CD4-positive, CD25-positive, alpha-beta regulatory T cell (primary cell): ENCODE measurements at regions not wholly inside any gene's neighbourhood (a gene's known extent, or its start where the extent isn't known, plus 50 kb on each side); places are given as distances from the start of the nearest gene placed in this dataset.

ENCODE experiments used
- ATAC-seq, 2 donors: fragments of 150-1000 bp; cut with Tn5 transposase; one replicate each; pipeline ENCODE4 v1.10.0; 2021; ENCODE audit warnings: low read depth in 2 of 2, moderate number of reproducible peaks in 2 of 2, moderate library complexity in 1 of 2
- DNase-seq, 3 donors: peaks; one replicate each; pipeline versions ENCODE4 v3.0.0 to v3.0.0-alpha.2; 2012 to 2022; ENCODE audit warnings: mixed read lengths in 1 of 3
- H3K27ac ChIP-seq: one replicate; pipeline ENCODE4 v1.7.0; 2013; ENCODE audit warnings: mild to moderate bottlenecking, low read length; ENCODE audit not compliant: insufficient read depth, poor library complexity, severe bottlenecking
- H3K27me3 ChIP-seq: one replicate; pipeline ENCODE4 v1.7.0; 2013; ENCODE audit warnings: low read length; ENCODE audit not compliant: control insufficient read depth, insufficient read depth
- H3K36me3 ChIP-seq: one replicate; pipeline ENCODE4 v1.7.0; 2013; ENCODE audit warnings: mild to moderate bottlenecking, low read length, moderate library complexity; ENCODE audit not compliant: control insufficient read depth, insufficient read depth
- H3K4me1 ChIP-seq: 2 replicates; pipeline ENCODE4 v1.7.0; 2013; ENCODE audit warnings: mild to moderate bottlenecking, low read length; ENCODE audit not compliant: insufficient read depth, control insufficient read depth, poor library complexity, severe bottlenecking
- H3K4me3 ChIP-seq: one replicate; pipeline ENCODE4 v1.7.0; 2013; ENCODE audit warnings: low read depth, mild to moderate bottlenecking, low read length, moderate library complexity
- H3K9me3 ChIP-seq, 2 experiments: 1 replicate in 1 of 2; 2 replicates in 1 of 2; pipeline ENCODE4 v1.7.0; 2013; ENCODE audit warnings: low read length in 2 of 2, mild to moderate bottlenecking in 1 of 2, moderate library complexity in 1 of 2; ENCODE audit not compliant: control insufficient read depth in 2 of 2
- H3K27ac Mint-ChIP-seq, 3 donors: one replicate each; pipeline ENCODE4 v1.8.0; 2020 to 2022; ENCODE audit warnings: mild to moderate bottlenecking in 3 of 3, mixed read lengths in 3 of 3, moderate library complexity in 2 of 3
- H3K27me3 Mint-ChIP-seq: one replicate; pipeline ENCODE4 v1.8.0; 2022; ENCODE audit warnings: mild to moderate bottlenecking, mixed read lengths
- H3K36me3 Mint-ChIP-seq: one replicate; pipeline ENCODE4 v1.8.0; 2020; ENCODE audit warnings: mixed read lengths
- H3K4me1 Mint-ChIP-seq, 4 donors: one replicate each; pipeline ENCODE4 v1.8.0; 2020 to 2022; ENCODE audit warnings: mixed read lengths in 4 of 4, mild to moderate bottlenecking in 1 of 4
- H3K4me3 Mint-ChIP-seq, 4 donors: one replicate each; pipeline ENCODE4 v1.8.0; 2020 to 2022; ENCODE audit warnings: mild to moderate bottlenecking in 4 of 4, mixed read lengths in 4 of 4, moderate library complexity in 3 of 4
- H3K9me3 Mint-ChIP-seq, 7 donors: one replicate each; pipeline ENCODE4 v1.8.0; 2020 to 2022; ENCODE audit warnings: mixed read lengths in 7 of 7, mild to moderate bottlenecking in 3 of 7, moderate library complexity in 2 of 7

DNA sequence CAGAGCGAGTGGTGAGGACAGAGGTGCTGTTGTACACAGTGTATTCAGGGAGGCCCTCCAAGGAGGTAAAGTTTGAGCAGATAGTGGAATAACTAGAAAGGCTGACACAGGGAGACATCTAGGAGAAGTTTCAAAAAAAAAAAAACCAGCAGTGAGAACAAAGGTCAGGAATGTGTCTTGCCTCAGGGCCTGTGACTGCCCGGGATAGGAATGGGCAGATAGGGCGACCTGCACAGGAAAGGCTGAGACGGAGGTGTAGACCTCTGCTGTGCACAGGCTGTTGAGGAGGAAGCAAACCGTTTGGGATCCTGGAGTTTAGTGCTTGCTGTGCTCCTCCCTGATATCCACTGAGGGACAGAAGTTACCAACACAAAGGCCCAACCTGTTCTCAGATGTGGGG is 406.5 kb upstream of the B3GAT1 start:
- no peak overlapping the region for H3K27ac Mint-ChIP-seq
- no peak overlapping the region for H3K4me3 ChIP-seq
- no peaks in the 10 kb centered on the region for H3K36me3 Mint-ChIP-seq

DNA sequence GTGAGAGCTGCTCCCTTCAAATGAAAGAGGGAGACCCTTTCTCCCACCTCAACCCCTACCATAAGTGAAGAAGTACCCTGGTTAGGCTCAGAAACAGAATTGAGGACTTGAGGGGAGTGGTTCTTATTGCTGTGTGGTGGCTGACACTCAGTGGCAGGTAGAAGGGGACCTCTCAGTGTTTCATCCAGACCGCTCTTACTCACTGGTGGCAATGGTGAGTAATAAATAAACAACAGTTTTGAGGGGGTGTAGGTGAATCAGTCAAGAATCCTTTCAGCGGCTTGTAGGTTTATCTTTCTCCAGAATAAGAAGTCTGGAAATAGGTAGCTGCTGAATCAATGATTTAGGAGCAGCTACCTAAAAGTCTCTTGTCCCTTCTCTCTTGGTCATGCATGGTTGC is 403.4 kb upstream of the B3GAT1 start:
- peaks cover 0 to 3% (median 0%) of the 10 kb centered on the region in 7 donors for H3K9me3 Mint-ChIP-seq
- no peak overlapping the region for H3K4me3 ChIP-seq
- no peaks in the 10 kb centered on the region for H3K4me1 ChIP-seq
- ATAC-seq (no peak), DNase-seq (no peak)
- H3K36me3 ChIP-seq, result no peaks in the 10 kb centered on the region
- H3K4me3 Mint-ChIP-seq, result no peak overlapping the region
- H3K4me1 Mint-ChIP-seq, result no peaks in the 10 kb centered on the region
- peaks cover 11% of the 10 kb centered on the region for H3K27me3 Mint-ChIP-seq
- H3K9me3 ChIP-seq, result no peaks in the 10 kb centered on the region
- no peak overlapping the region for H3K27ac ChIP-seq
- H3K36me3 Mint-ChIP-seq, result no peaks in the 10 kb centered on the region
- no peaks in the 10 kb centered on the region for H3K27me3 ChIP-seq
- H3K27ac Mint-ChIP-seq, result no peak overlapping the region

More for the DNA sequence above, 406.5 kb upstream of the B3GAT1 start:
- peaks cover 11% of the 10 kb centered on the region for H3K27me3 Mint-ChIP-seq
- Histone ChIP-seq H3K36me3 (no peaks in the 10 kb centered on the region), H3K4me1 (no peaks in the 10 kb centered on the region), H3K27me3 (no peaks in the 10 kb centered on the region), H3K27ac (no peak overlapping the region), H3K9me3 (no peaks in the 10 kb centered on the region)
- H3K9me3 Mint-ChIP-seq, result peaks cover 0 to 3% (median 0%) of the 10 kb centered on the region in 7 donors
- DNase-seq (no peak), ATAC-seq (no peak)
- H3K4me3 Mint-ChIP-seq, result no peak overlapping the region
- H3K4me1 Mint-ChIP-seq, result no peaks in the 10 kb centered on the region

DNA sequence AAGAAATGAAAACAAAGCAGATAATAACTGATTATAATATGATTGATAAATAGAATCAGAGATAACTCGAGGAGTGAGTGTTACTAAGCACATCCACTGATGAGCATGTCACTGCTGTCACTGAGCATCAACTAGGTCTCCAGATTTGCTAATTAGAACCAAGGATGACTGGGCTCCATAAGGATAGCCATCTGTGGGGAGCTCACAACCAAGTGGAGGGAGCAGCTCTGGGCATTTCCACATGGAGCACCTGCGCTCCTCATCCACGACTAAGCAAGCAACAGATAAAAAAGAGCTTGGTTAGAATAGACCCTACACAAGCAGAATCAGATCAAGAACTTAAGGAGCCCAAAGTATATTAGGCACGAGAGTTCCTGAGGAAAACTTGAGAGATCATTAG is 396.0 kb upstream of the B3GAT1 start:
- Mint-ChIP-seq H3K4me3 (no peak overlapping the region), H3K36me3 (no peaks in the 10 kb centered on the region), H3K9me3 (no peaks in the 10 kb centered on the region), H3K4me1 (no peaks in the 10 kb centered on the region), H3K27me3 (peaks cover 4% of the 10 kb centered on the region), H3K27ac (no peak overlapping the region)
- H3K27ac ChIP-seq, result no peak overlapping the region
- ATAC-seq (no peak), DNase-seq (no peak)
- no peak overlapping the region for H3K4me3 ChIP-seq
- H3K9me3 ChIP-seq, result no peaks in the 10 kb centered on the region
- no peaks in the 10 kb centered on the region for H3K4me1 ChIP-seq
- H3K36me3 ChIP-seq, result no peaks in the 10 kb centered on the region
- peaks cover 6% of the 10 kb centered on the region for H3K27me3 ChIP-seq

DNA sequence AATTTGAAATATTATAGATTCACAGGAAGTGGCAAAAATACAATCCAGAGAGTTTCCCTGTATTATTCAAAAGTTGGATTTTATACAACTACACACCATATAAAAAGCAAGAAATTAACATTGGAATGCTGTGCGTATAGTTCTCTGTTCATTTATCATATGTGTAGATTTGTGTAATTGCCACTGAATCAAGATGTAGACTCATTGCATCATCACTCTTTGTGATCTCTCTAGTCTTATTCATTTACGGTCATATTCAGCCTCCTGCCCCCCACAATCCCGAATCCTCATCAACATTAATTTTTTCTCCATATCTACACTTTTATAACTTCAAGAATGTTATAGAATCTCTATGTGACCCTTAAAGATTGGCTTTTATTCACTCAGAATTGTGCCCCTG is 390.6 kb upstream of the B3GAT1 start:
- Mint-ChIP-seq H3K36me3 (no peaks in the 10 kb centered on the region), H3K9me3 (peaks cover 0 to 4% (median 0%) of the 10 kb centered on the region in 7 donors), H3K4me1 (no peaks in the 10 kb centered on the region), H3K4me3 (no peak overlapping the region), H3K27me3 (peaks cover 10% of the 10 kb centered on the region), H3K27ac (no peak overlapping the region)
- Histone ChIP-seq H3K27ac (no peak overlapping the region), H3K4me3 (no peak overlapping the region), H3K36me3 (no peaks in the 10 kb centered on the region), H3K4me1 (no peaks in the 10 kb centered on the region), H3K9me3 (no peaks in the 10 kb centered on the region), H3K27me3 (peaks cover 9% of the 10 kb centered on the region)
- DNase-seq (no peak), ATAC-seq (no peak)

DNA sequence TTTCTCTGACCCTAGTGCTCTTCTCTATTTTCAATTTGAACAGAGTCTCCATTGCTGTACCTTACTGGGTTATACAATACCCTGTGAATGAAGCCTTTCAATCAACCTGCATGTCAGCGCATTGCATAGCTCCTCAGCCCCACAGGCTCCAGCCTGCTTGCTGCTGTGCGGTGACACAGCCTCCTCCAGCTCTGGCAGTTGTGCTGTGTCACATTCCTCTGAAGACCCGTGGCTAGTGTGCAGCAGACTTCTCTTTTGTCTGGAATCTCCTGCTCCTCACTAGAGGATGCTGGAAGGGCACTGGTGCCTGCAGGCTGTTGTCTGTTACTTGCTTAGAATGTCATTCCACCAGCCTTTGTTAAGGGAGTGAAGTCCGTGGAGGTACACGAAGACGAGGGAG is 390.1 kb upstream of the B3GAT1 start:
- Histone ChIP-seq H3K27ac (no peak overlapping the region), H3K36me3 (no peaks in the 10 kb centered on the region), H3K4me1 (no peaks in the 10 kb centered on the region), H3K9me3 (no peaks in the 10 kb centered on the region), H3K4me3 (no peak overlapping the region), H3K27me3 (peaks cover 9% of the 10 kb centered on the region)
- ATAC-seq (no peak), DNase-seq (no peak)
- H3K4me1 Mint-ChIP-seq, result no peaks in the 10 kb centered on the region
- H3K27ac Mint-ChIP-seq, result no peak overlapping the region
- H3K4me3 Mint-ChIP-seq, result no peak overlapping the region
- H3K36me3 Mint-ChIP-seq, result no peaks in the 10 kb centered on the region
- peaks cover 10% of the 10 kb centered on the region for H3K27me3 Mint-ChIP-seq
- peaks cover 0 to 4% (median 0%) of the 10 kb centered on the region in 7 donors for H3K9me3 Mint-ChIP-seq

DNA sequence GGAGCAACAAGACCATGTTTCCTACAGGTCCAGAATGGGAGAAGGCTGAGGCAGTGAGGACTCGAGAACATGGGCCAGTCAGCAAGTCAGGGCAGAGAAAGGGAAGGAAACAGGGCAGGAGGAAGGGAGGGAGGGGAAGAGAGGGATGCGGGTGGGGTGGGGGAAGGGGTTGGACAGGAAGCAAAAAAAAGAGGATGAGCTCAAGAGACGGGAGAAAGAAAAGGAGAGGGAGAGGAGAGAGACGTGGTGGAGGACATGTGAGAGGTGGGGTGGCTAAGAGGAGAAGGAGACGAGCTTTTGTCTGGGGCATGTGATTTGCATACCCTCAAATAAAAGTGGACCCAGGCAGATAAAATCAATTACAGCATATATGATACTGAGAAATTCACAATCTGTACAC is 389.5 kb upstream of the B3GAT1 start:
- no peak overlapping the region for H3K27ac Mint-ChIP-seq

DNA sequence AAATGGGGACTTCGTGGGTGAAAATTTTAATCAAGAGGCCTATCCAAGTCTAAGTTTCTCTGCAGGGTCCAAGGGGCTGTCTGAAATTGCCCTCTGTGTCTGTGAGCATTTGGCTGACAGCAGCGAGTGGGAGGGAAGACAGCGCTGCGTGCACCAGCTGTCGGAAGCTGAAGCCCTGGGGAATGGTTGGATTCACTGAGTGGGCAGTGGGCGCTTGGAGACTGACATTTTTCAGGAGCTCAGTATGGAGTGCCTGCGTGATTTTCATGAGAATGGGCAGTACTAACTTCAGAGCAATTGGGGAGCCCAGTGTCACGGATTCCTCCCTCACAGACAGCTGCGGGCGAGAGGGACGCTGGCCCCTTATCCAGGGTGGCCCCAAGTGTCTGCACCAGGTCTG is 388.8 kb upstream of the B3GAT1 start:
- Mint-ChIP-seq H3K36me3 (no peaks in the 10 kb centered on the region), H3K4me3 (no peak overlapping the region), H3K4me1 (no peaks in the 10 kb centered on the region), H3K9me3 (peaks cover 0 to 4% (median 0%) of the 10 kb centered on the region in 7 donors), H3K27ac (no peak overlapping the region), H3K27me3 (peaks cover 10% of the 10 kb centered on the region)
- no peaks in the 10 kb centered on the region for H3K36me3 ChIP-seq
- DNase-seq, result no peak
- no peaks in the 10 kb centered on the region for H3K4me1 ChIP-seq
- H3K4me3 ChIP-seq, result no peak overlapping the region
- ATAC-seq, result no peak
- no peaks in the 10 kb centered on the region for H3K9me3 ChIP-seq
- H3K27ac ChIP-seq, result no peak overlapping the region
- H3K27me3 ChIP-seq, result peaks cover 9% of the 10 kb centered on the region

More for the DNA sequence above, 389.5 kb upstream of the B3GAT1 start:
- DNase-seq (no peak), ATAC-seq (no peak)
- Histone ChIP-seq H3K27ac (no peak overlapping the region), H3K9me3 (no peaks in the 10 kb centered on the region), H3K4me1 (no peaks in the 10 kb centered on the region), H3K4me3 (no peak overlapping the region), H3K27me3 (peaks cover 9% of the 10 kb centered on the region), H3K36me3 (no peaks in the 10 kb centered on the region)
- H3K27me3 Mint-ChIP-seq, result peaks cover 10% of the 10 kb centered on the region
- no peaks in the 10 kb centered on the region for H3K4me1 Mint-ChIP-seq
- H3K36me3 Mint-ChIP-seq, result no peaks in the 10 kb centered on the region
- peaks cover 0 to 4% (median 0%) of the 10 kb centered on the region in 7 donors for H3K9me3 Mint-ChIP-seq
- H3K4me3 Mint-ChIP-seq, result no peak overlapping the region

DNA sequence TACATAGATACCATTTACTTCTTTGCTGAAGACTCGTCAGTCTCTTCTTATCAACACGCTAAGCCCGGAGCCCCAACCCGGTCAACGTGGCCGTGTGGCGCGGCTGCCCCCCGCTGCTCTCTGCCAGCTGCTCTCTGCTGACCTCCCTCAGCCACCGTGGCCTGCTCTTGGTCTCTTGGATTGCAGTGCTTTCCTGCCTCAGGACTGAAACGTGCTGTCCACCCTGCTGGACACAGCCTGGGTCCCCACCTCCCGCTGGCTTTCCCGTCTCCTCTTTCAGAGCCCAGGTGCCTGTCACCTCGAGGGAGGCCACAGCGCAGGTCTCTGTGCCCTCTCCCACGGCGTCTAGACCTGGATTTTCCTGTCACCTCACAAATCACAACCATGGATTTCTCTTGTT is 388.1 kb upstream of the B3GAT1 start:
- Mint-ChIP-seq H3K36me3 (no peaks in the 10 kb centered on the region), H3K27ac (no peak overlapping the region), H3K27me3 (peaks cover 10% of the 10 kb centered on the region), H3K4me3 (no peak overlapping the region), H3K4me1 (no peaks in the 10 kb centered on the region), H3K9me3 (peaks cover 0 to 4% (median 0%) of the 10 kb centered on the region in 7 donors)
- H3K4me3 ChIP-seq, result no peak overlapping the region
- no peaks in the 10 kb centered on the region for H3K9me3 ChIP-seq
- H3K36me3 ChIP-seq, result no peaks in the 10 kb centered on the region
- ATAC-seq (no peak), DNase-seq (no peak)
- H3K27me3 ChIP-seq, result peaks cover 9% of the 10 kb centered on the region
- H3K4me1 ChIP-seq, result no peaks in the 10 kb centered on the region
- H3K27ac ChIP-seq, result no peak overlapping the region
